Lung (tissue), 11 donors: ENCODE measurements at regions not wholly inside any gene's neighbourhood (a gene's known extent, or its start where the extent isn't known, plus 50 kb on each side); places are given as distances from the start of the nearest gene placed in this dataset.
A peak's percentile ranks its signal among the peaks of the same experiment; 100 is the strongest.
"Not testable (repeated sequence)": the region's sequence is repeated elsewhere in the genome, so short reads cannot be mapped to it uniquely, and the experiment has no call there.

Experiments used
- ATAC-seq: fragments of 200-7000 bp; cut with Tn5 transposase; one replicate; pipeline ENCODE4 v1.9.1; 2020; ENCODE audit warnings: moderate number of reproducible peaks; ENCODE audit not compliant: insufficient read depth, low FRiP score
- DNase-seq, 3 donors: peaks; one replicate each; pipeline ENCODE4 v3.0.0-alpha.2; 2013 to 2017
- H3K27ac ChIP-seq, 2 donors: one replicate each; pipeline ENCODE4 v1.5.1; 2013; ENCODE audit warnings: mild to moderate bottlenecking in 2 of 2, moderate library complexity in 2 of 2, control low read depth in 1 of 2, inconsistent platforms in 1 of 2, low read depth in 1 of 2, low read length in 1 of 2
- H3K27me3 ChIP-seq, 3 donors: one replicate each; pipeline ENCODE4 v1.5.1; 2013; ENCODE audit warnings: low read length in 2 of 3; ENCODE audit not compliant: control insufficient read depth in 3 of 3, insufficient read depth in 3 of 3
- H3K36me3 ChIP-seq, 4 donors: one replicate each; pipeline ENCODE4 v1.5.1; 2013; ENCODE audit warnings: low read length in 4 of 4, mild to moderate bottlenecking in 1 of 4, moderate library complexity in 1 of 4; ENCODE audit not compliant: control insufficient read depth in 4 of 4, insufficient read depth in 4 of 4
- H3K4me1 ChIP-seq, 5 donors: one replicate each; pipeline ENCODE4 v1.5.1; 2013; ENCODE audit warnings: low read length in 5 of 5, mild to moderate bottlenecking in 2 of 5, moderate library complexity in 1 of 5; ENCODE audit not compliant: control insufficient read depth in 5 of 5, insufficient read depth in 5 of 5
- H3K4me3 ChIP-seq: one replicate; pipeline ENCODE4 v1.5.1; 2013; ENCODE audit warnings: mild to moderate bottlenecking, control low read depth, moderate library complexity
- H3K9ac ChIP-seq, 2 donors: one replicate each; pipeline ENCODE4 v1.5.1; 2013; ENCODE audit warnings: low read length in 2 of 2, control low read depth in 1 of 2; ENCODE audit not compliant: insufficient read depth in 1 of 2
- H3K9me3 ChIP-seq, 4 donors: one replicate each; pipeline ENCODE4 v1.5.1; 2013; ENCODE audit warnings: low read length in 3 of 4, mild to moderate bottlenecking in 1 of 4, moderate library complexity in 1 of 4; ENCODE audit not compliant: control insufficient read depth in 4 of 4, insufficient read depth in 3 of 4
- CTCF ChIP-seq: IDR thresholded peaks from 2 replicates; pipeline ENCODE4 v1.5.1; 2012; ENCODE audit warnings: mild to moderate bottlenecking; ENCODE audit errors: control extremely low read depth, extremely low read depth
- WGBS, 2 donors: extraction: QIAGEN DNeasy Blood & Tissue Kit; methylation state at CpG; one replicate each; pipeline ENCODE4 v1.1.7; 2013; 5-methylcytosine and 5-hydroxymethylcytosine counted together
- donor health status: control.
- donor health status: control.
- donor health status: Bipolar disorder and iron deficiency.
- donor health status: healthy.
- donor health status: DM: yes; HTN: yes; CAD: no.

DNA sequence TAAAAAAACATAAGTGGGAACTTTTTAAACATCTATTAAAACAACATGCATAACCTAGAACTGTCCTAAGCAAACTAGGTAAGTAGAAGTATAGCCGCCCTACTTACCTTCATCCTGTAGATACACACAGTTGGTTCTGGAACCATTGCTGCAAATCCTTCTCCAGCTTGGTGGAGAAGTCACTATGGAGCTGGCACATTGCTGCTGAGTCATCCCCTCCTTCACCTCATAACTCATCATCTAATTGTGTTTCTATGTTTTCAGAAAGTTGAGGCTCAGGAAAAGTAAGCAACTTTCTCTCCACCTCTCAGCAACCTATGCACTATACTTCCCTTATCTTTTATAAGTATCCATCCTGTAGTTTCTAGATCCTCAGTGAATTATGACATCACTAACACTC, 269.8 kb upstream of the MMADHC start:
- Histone ChIP-seq H3K27me3 (no peaks in the 10 kb centered on the region), H3K36me3 (no peaks in the 10 kb centered on the region), H3K27ac (no peak overlapping the region), H3K4me1 (peaks cover 0 to 16% (median 1%) of the 10 kb centered on the region in 5 donors), H3K4me3 (no peak overlapping the region), H3K9ac (no peak overlapping the region), H3K9me3 (no peaks in the 10 kb centered on the region)
- no peak for TF ChIP-seq CTCF
- peak in 1 of 3 donors; percentile 17 for DNase-seq
- ATAC-seq, result no peak
- WGBS, 2 donors, result 92 to 94% methylated on average over 1 of the region's 1 CpG

GRCh38 chr2:149855859-149856258, 268.3 kb upstream of the MMADHC start:
- H3K27ac ChIP-seq, H3K36me3 ChIP-seq, H3K4me3 ChIP-seq, H3K27me3 ChIP-seq, H3K9me3 ChIP-seq, ATAC-seq, DNase-seq, H3K9ac ChIP-seq: not testable (repeated sequence)
- H3K4me1 ChIP-seq, result peaks cover 0 to 13% (median 1%) of the 10 kb centered on the region in 5 donors
- WGBS, 2 donors, result 85 to 91% methylated on average over 2 of the region's 5 CpGs

- Histone ChIP-seq H3K36me3 (no peaks in the 10 kb centered on the region), H3K9ac (no peak overlapping the region), H3K27ac (no peak overlapping the region), H3K9me3 (no peaks in the 10 kb centered on the region), H3K4me3 (no peak overlapping the region), H3K27me3 (no peaks in the 10 kb centered on the region), H3K4me1 (peaks cover 0 to 6% (median 0%) of the 10 kb centered on the region in 5 donors)
- no peak for TF ChIP-seq CTCF
- no peak for DNase-seq
- ATAC-seq, result no peak
- 81 to 83% methylated on average over 1 of the region's 1 CpG for WGBS, 2 donors
Observed at GRCh38 chr2:149849591-149849990, 262.0 kb upstream of the MMADHC start.

DNA sequence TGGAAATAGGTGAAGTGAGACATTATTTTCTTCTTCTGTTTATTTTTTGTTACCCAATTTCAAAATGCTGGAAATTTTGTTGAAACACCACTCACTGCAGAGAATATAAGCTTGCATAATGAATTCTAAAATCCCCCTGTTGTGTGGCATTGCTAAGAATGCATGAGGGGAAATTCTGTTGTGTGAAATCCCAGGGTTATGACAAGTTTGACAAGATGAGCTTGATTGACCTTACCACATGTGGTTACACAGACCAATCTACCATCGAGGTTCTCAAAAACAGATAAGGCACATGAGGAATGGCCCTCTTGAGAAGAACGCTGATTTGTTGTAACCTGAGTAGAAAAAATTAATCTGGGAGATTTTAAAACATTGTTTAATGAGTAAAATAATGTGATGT, 261.6 kb upstream of the MMADHC start:
- Histone ChIP-seq H3K4me3 (no peak overlapping the region), H3K36me3 (no peaks in the 10 kb centered on the region), H3K9me3 (no peaks in the 10 kb centered on the region), H3K27ac (no peak overlapping the region), H3K4me1 (peaks cover 0 to 6% (median 0%) of the 10 kb centered on the region in 5 donors), H3K27me3 (no peaks in the 10 kb centered on the region), H3K9ac (no peak overlapping the region)
- DNase-seq, result no peak
- 62 to 74% methylated on average over 2 of the region's 2 CpGs for WGBS, 2 donors
- TF ChIP-seq CTCF, result no peak
- no peak for ATAC-seq
